ENCODE measurements at regions not wholly inside any gene's neighbourhood (a gene's known extent, or its start where the extent isn't known, plus 50 kb on each side); places are given as distances from the start of the nearest gene placed in this dataset.
A peak's percentile ranks its signal among the peaks of the same experiment; 100 is the strongest.

GRCh38 chr18:41829647-41830516, 125.2 kb upstream of the PIK3C3 start:
- no peak for DNase-seq

- DNase-seq, result no peak
Measured at GRCh38 chr18:41828137-41828536, 126.9 kb upstream of the PIK3C3 start.

GRCh38 chr18:41820784-41821183, 134.2 kb upstream of the PIK3C3 start:
- no peak for DNase-seq

GRCh38 chr18:41818381-41819355, 136.4 kb upstream of the PIK3C3 start:
- no peak for DNase-seq

GRCh38 chr18:41814651-41815050, 140.4 kb upstream of the PIK3C3 start:
- no peak for DNase-seq

- DNase-seq, result no peak
Measured at GRCh38 chr18:41809652-41810051, 145.4 kb upstream of the PIK3C3 start.

- DNase-seq, result no peak
Measured at GRCh38 chr18:41805341-41805740, 149.7 kb upstream of the PIK3C3 start.

- DNase-seq, result no peak
Measured at GRCh38 chr18:41798879-41799278, 156.2 kb upstream of the PIK3C3 start.

- no peak for DNase-seq
Measured at GRCh38 chr18:41790687-41791086, 164.3 kb upstream of the PIK3C3 start.

GRCh38 chr18:41789001-41789400, 166.0 kb upstream of the PIK3C3 start:
- no peak for DNase-seq

- DNase-seq, result no peak
Measured at GRCh38 chr18:41783879-41784278, 171.2 kb upstream of the PIK3C3 start.

- no peak for DNase-seq
Measured at GRCh38 chr18:41783065-41783818, 171.8 kb upstream of the PIK3C3 start.

GRCh38 chr18:41771973-41772372, 183.1 kb upstream of the PIK3C3 start:
- no peak for DNase-seq

GRCh38 chr18:41769265-41769664, 185.8 kb upstream of the PIK3C3 start:
- DNase-seq, result no peak

- DNase-seq, result no peak
Measured at GRCh38 chr18:41768467-41768866, 186.6 kb upstream of the PIK3C3 start.

GRCh38 chr18:41767960-41768359, 187.1 kb upstream of the PIK3C3 start:
- no peak for DNase-seq

GRCh38 chr18:41765460-41765859, 189.6 kb upstream of the PIK3C3 start:
- no peak for DNase-seq

GRCh38 chr18:41763361-41763760, 191.7 kb upstream of the PIK3C3 start:
- no peak for DNase-seq

- DNase-seq, result peak; percentile 1
Measured at GRCh38 chr18:41761333-41762018, 193.6 kb upstream of the PIK3C3 start.

- DNase-seq, result no peak
Measured at GRCh38 chr18:41758534-41758933, 196.5 kb upstream of the PIK3C3 start.

GRCh38 chr18:41756141-41756540, 198.9 kb upstream of the PIK3C3 start:
- DNase-seq, result no peak

GRCh38 chr18:41754332-41754731, 200.7 kb upstream of the PIK3C3 start:
- DNase-seq, result no peak
